SK-N-SH (cell line): ENCODE measurements at regions not wholly inside any gene's neighbourhood (a gene's known extent, or its start where the extent isn't known, plus 50 kb on each side); places are given as distances from the start of the nearest gene placed in this dataset.

Experiments used
- CTCF ChIA-PET: fragments of 300-600, 350-600 bp; formaldehyde crosslinking; extraction: SDS; loops from one replicate; lab custom pipeline; 2021; lab: Yijun Ruan, JAX
- POLR2A ChIA-PET: fragments of 350-600 bp; sonication (Branson Sonifier 250); formaldehyde crosslinking; extraction: SDS; loops from one replicate; lab custom pipeline; 2020; ENCODE audit warnings: antibody characterized with exemption, inconsistent platforms; lab: Yijun Ruan, JAX
- DNase-seq: peaks from one replicate; pipeline ENCODE4 v3.0.0; 2012
- H2AFZ ChIP-seq: fragments of 200-600 bp; sonication (generic); 2 replicates; pipeline ENCODE4 v1.8.1; 2016; ENCODE audit warnings: antibody characterized with exemption, mild to moderate bottlenecking, low read depth
- H3F3A ChIP-seq: fragments of 200-600 bp; sonication (generic); replicated peaks from 2 replicates; pipeline ENCODE3; 2016; ENCODE audit warnings: antibody characterized with exemption, mild to moderate bottlenecking; ENCODE audit not compliant: insufficient read depth
- H3K27ac ChIP-seq, 2 experiments: fragments of 200-500 bp in 1 of 2; fragments of 200-600 bp in 1 of 2; sonication (Bioruptor generic) in 1 of 2; sonication (generic), shearing (Covaris generic) in 1 of 2; 2 replicates each; pipeline versions ENCODE4 v1.5.1 to v1.6.1; 2014 to 2016; ENCODE audit warnings: low read depth in 2 of 2, inconsistent platforms in 1 of 2, low read length in 1 of 2, mild to moderate bottlenecking in 1 of 2, mixed read lengths in 1 of 2
- H3K27me3 ChIP-seq: fragments of 200-600 bp; sonication (generic), shearing (Covaris generic); 2 replicates; pipeline ENCODE4 v1.6.1; 2016; ENCODE audit warnings: mixed run types; ENCODE audit not compliant: insufficient read depth
- H3K36me3 ChIP-seq, 2 experiments: fragments of 200-500 bp in 1 of 2; fragments of 200-600 bp in 1 of 2; sonication (Bioruptor generic) in 1 of 2; sonication (generic) in 1 of 2; replicated peaks in 1 of 2; 2 replicates each; pipeline versions ENCODE3 to v1.5.1; 2014 to 2016; ENCODE audit warnings: low read length in 1 of 2, mild to moderate bottlenecking in 1 of 2; ENCODE audit not compliant: insufficient read depth in 2 of 2, control insufficient read depth in 1 of 2
- H3K4me1 ChIP-seq, 2 experiments: fragments of 200-500 bp in 1 of 2; fragments of 200-600 bp in 1 of 2; sonication (Bioruptor generic) in 1 of 2; sonication (generic), shearing (Covaris generic) in 1 of 2; 2 replicates each; pipeline versions ENCODE4 v1.5.1 to v1.6.1; 2014 to 2016; ENCODE audit warnings: low read depth in 1 of 2, low read length in 1 of 2, mixed run types in 1 of 2; ENCODE audit not compliant: insufficient read depth in 2 of 2, control insufficient read depth in 1 of 2
- H3K4me2 ChIP-seq: fragments of 200-600 bp; sonication (generic), shearing (Covaris generic); 2 replicates; pipeline ENCODE4 v1.6.1; 2017; ENCODE audit warnings: mixed run types
- H3K4me3 ChIP-seq, 2 experiments: fragments of 200-500 bp in 1 of 2; fragments of 200-600 bp in 1 of 2; sonication (Bioruptor generic) in 1 of 2; sonication (generic), shearing (Covaris generic) in 1 of 2; 2 replicates each; pipeline versions ENCODE4 v1.5.1 to v1.8.1; 2014 to 2016; ENCODE audit warnings: low read depth in 2 of 2, inconsistent platforms in 1 of 2, low read length in 1 of 2, mild to moderate bottlenecking in 1 of 2, mixed read lengths in 1 of 2, moderate library complexity in 1 of 2
- H3K79me2 ChIP-seq: fragments of 200-600 bp; sonication (generic); 2 replicates; pipeline ENCODE4 v1.8.1; 2017; ENCODE audit warnings: mild to moderate bottlenecking; ENCODE audit not compliant: insufficient read depth
- H3K9ac ChIP-seq: fragments of 200-600 bp; sonication (generic); 2 replicates; pipeline ENCODE4 v1.6.1; 2017; ENCODE audit warnings: mixed run types
- H3K9me2 ChIP-seq: fragments of 200-600 bp; sonication (generic); 2 replicates; pipeline ENCODE4 v1.6.1; 2017; ENCODE audit warnings: mixed run types
- H3K9me3 ChIP-seq: fragments of 200-600 bp; sonication (generic); 2 replicates; pipeline ENCODE4 v1.6.1; 2017; ENCODE audit warnings: mixed run types, mild to moderate bottlenecking, moderate library complexity
- H4K20me1 ChIP-seq: fragments of 200-600 bp; sonication (generic); 2 replicates; pipeline ENCODE4 v1.6.1; 2017; ENCODE audit warnings: mild to moderate bottlenecking, mixed run types; ENCODE audit not compliant: insufficient read depth
- CTCF ChIP-seq: fragments of 200-600 bp; sonication (generic); IDR thresholded peaks from 2 replicates; pipeline ENCODE4 v1.6.1; 2017; ENCODE audit warnings: antibody characterized with exemption, mild to moderate bottlenecking, moderate library complexity
- ELF1 ChIP-seq: IDR thresholded peaks from 2 replicates; pipeline ENCODE4 v1.4.0; 2012
- EP300 ChIP-seq, 2 experiments: IDR thresholded peaks; 2 replicates each; pipeline versions ENCODE4 v1.4.0 to v1.6.1; 2012; ENCODE audit warnings: borderline replicate concordance in 1 of 2, low read depth in 1 of 2, low read length in 1 of 2
- EZH2phosphoT487 ChIP-seq: fragments of 200-600 bp; sonication (generic); IDR thresholded peaks from 2 replicates; pipeline ENCODE4 v1.6.1; 2017; ENCODE audit warnings: low read depth, mixed run types, mild to moderate bottlenecking, antibody characterized with exemption, moderate library complexity, borderline replicate concordance
- FOXM1 ChIP-seq: IDR thresholded peaks from 2 replicates; pipeline ENCODE4 v1.4.0; 2012; ENCODE audit warnings: low read depth, mild to moderate bottlenecking
- GABPA ChIP-seq: IDR thresholded peaks from 2 replicates; pipeline ENCODE4 v1.4.0; 2012; ENCODE audit warnings: low read depth, mild to moderate bottlenecking
- IRF3 ChIP-seq: fragments of 150-350 bp; IDR thresholded peaks from 2 replicates; pipeline ENCODE4 v1.6.1; 2016; ENCODE audit warnings: mild to moderate bottlenecking, low read depth, low read length
- NFIC ChIP-seq: IDR thresholded peaks from 2 replicates; pipeline ENCODE4 v1.4.0; 2012; ENCODE audit warnings: borderline replicate concordance
- POLR2AphosphoS5 ChIP-seq: IDR thresholded peaks from 2 replicates; pipeline ENCODE4 v1.6.1; 2012; ENCODE audit warnings: low read depth, low read length
- SIN3A ChIP-seq: IDR thresholded peaks from 2 replicates; pipeline ENCODE4 v1.6.1; 2012; ENCODE audit warnings: low read depth, mild to moderate bottlenecking, low read length, moderate library complexity, borderline replicate concordance
- SMC3 ChIP-seq: IDR thresholded peaks from 2 replicates; pipeline ENCODE4 v1.6.1; 2012; ENCODE audit warnings: low read depth, low read length, improper control_type of control experiment
- TCF12 ChIP-seq: IDR thresholded peaks from 2 replicates; pipeline ENCODE4 v1.4.0; 2012
- USF2 ChIP-seq: fragments of 150-350 bp; IDR thresholded peaks from 2 replicates; pipeline ENCODE4 v1.6.1; 2017; ENCODE audit warnings: antibody characterized with exemption, low read length, low read depth, borderline replicate concordance
- ZBTB33 ChIP-seq: IDR thresholded peaks from 2 replicates; pipeline ENCODE4 v1.4.0; 2012; ENCODE audit warnings: low read depth, borderline replicate concordance
- TF ChIP-seq, protein P1 (sequence below): IDR thresholded peaks from 2 replicates; pipeline ENCODE4 v1.4.0; 2012; ENCODE audit warnings: low read depth

DNA sequence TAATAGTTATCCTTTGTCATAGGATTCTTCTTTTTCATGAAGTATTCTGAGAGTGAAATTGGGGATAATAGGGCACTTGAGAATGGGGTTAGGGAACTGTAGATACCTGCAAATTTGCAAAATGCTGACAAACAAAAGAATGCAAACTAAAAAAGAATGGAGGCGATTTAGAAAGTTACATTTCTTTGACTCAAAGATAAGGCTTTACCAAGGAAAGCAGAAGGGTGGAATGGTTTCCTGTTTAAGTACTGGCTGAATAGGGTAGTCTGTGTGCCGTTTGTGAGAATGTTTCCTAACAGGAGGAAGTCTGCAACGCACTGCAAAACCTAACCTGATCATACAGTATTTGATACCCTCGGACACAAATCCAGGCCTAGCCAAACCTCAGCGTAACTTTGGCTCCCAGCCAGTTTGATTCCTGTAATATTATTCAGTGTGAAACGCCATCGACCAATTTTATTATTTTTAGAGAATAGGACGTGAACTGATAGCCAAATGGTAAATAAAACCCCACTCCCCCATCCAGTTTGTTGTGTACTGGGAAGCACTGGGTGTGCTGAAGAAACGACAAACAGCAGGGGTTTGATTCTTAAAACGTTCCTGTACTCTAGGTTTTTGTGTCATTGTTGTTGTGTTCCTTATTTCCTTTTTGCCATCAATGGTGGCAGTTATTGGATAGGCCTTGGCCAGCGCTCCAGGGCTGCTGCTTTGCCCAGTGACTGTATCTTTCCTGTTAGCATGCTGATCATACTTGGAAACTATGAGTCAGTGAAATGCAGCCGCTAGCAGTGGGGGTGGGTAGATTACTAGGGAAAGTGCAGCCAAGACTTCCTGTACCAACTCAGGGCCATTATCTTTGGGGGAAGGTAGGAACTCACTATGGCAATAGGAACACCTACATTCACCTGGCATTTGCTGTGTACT is 148.0 kb upstream of the TBL1XR1 start (continued):
- TF ChIP-seq SIN3A (peak; percentile 72; the same call in 1 of the 2 replicates), ELF1 (peak; percentile 83), SMC3 (no peak; the same call in 1 of the 2 replicates), EZH2phosphoT487 (no peak), FOXM1 (peak; percentile 81; the same call in 1 of the 2 replicates), TCF12 (peak; percentile 95), GABPA (peak; percentile 24; the same call in 1 of the 2 replicates), NFIC (peak; percentile 96), POLR2AphosphoS5 (peak; percentile 81; the same call in 1 of the 2 replicates), IRF3 (no peak), USF2 (no peak)

- TF ChIP-seq, protein P1, sequence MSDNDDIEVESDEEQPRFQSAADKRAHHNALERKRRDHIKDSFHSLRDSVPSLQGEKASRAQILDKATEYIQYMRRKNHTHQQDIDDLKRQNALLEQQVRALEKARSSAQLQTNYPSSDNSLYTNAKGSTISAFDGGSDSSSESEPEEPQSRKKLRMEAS, result no peak
- TF ChIP-seq ZBTB33 (no peak), EP300 (IDR thresholded peaks at IDR 0.05; ENCODE audit: borderline replicate concordance in 1 of 2, low read depth in 1 of 2, low read length in 1 of 2) (no peak; a peak in 1 of 4 replicates), ELF1 (no peak), NFIC (no peak), CTCF (no peak)
- Histone ChIP-seq H3K9ac (peak overlapping the region; percentile 8; the same call in 1 of the 2 replicates), H4K20me1 (no peaks in the 10 kb centered on the region), H3K4me3 (no peak overlapping the region), H3K36me3 (no peaks in the 10 kb centered on the region), H3K4me2 (no peak overlapping the region), H3K9me3 (no peaks in the 10 kb centered on the region), H3F3A (peaks cover 11% of the 10 kb centered on the region), H3K9me2 (no peaks in the 10 kb centered on the region), H3K79me2 (no peaks in the 10 kb centered on the region), H2AFZ (peak overlapping the region; percentile 10; the same call in 1 of the 2 replicates), H3K27me3 (no peaks in the 10 kb centered on the region), H3K4me1 (peaks cover 7 to 28% of the 10 kb centered on the region in 2 experiments), H3K27ac (peak overlapping the region; percentile 69 to 95)
- CTCF ChIA-PET, result interaction anchor here (0.6 kb wide), 1 partner anchor 135 kb away, joined by 3 read pairs; no protein-coding TSS in a partner anchor
- DNase-seq, result no peak
- POLR2A ChIA-PET, result interaction anchor here (0.6 kb wide), 1 partner anchor 41 kb away, joined by 3 read pairs; no protein-coding TSS in a partner anchor
These were observed 148.8 kb upstream of the TBL1XR1 start for GRCh38 chr3:177345973-177346503.
